ENCODE measurements at regions not wholly inside any gene's neighbourhood (a gene's known extent, or its start where the extent isn't known, plus 50 kb on each side); places are given as distances from the start of the nearest gene placed in this dataset.
"Not testable (repeated sequence)": the region's sequence is repeated elsewhere in the genome, so short reads cannot be mapped to it uniquely, and the experiment has no call there.

DNA sequence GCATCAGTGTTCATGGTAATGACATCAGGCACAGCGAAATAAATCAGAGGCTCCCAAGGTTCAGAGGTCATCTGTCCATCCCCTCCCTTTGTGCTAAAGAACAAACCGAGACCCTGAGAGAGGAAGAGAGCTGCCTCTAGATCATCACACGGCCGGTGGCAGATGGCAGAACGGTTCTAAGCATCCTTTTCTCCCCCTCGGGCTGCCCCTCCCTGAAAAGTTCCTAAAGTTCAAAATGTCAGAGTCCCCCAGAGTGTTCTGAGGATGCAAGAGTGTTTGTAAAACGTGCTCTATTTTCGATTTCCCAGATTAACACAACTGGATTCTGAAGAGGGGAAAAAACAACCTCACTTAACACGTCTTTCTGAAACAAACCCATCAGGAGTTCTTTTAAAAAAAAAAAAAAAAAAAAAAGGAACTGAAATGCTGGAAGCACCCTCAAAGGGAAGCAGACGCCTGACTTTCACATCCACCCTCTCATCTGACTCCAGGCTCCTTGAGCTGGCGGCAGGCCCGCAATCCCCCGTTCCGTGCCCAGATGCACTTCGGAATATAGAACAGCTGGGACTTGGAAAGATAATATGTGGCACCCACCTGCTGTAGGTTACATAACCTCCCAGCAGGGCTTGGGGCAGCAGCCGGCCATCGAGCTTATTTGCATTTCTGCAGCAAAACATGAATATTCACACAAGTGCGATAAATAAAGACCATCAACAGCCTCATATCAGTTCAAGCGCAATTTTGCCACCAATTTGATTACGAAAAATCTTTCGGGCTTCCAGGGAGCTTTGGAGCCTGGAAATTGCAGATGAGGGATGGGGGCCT, 115.5 kb upstream of the SMURF2 start:
- TF ChIP-seq, protein P1, sequence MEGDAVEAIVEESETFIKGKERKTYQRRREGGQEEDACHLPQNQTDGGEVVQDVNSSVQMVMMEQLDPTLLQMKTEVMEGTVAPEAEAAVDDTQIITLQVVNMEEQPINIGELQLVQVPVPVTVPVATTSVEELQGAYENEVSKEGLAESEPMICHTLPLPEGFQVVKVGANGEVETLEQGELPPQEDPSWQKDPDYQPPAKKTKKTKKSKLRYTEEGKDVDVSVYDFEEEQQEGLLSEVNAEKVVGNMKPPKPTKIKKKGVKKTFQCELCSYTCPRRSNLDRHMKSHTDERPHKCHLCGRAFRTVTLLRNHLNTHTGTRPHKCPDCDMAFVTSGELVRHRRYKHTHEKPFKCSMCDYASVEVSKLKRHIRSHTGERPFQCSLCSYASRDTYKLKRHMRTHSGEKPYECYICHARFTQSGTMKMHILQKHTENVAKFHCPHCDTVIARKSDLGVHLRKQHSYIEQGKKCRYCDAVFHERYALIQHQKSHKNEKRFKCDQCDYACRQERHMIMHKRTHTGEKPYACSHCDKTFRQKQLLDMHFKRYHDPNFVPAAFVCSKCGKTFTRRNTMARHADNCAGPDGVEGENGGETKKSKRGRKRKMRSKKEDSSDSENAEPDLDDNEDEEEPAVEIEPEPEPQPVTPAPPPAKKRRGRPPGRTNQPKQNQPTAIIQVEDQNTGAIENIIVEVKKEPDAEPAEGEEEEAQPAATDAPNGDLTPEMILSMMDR (IDR thresholded peaks at IDR 0.05): no peak
- H3K27me3 ChIP-seq (ENCODE audit: control insufficient read depth, insufficient read depth, low read length): peaks cover 3% of the 10 kb centered on the region
- H3K36me3 Mint-ChIP-seq: no peaks in the 10 kb centered on the region
- no peaks in the 10 kb centered on the region for H3K27me3 Mint-ChIP-seq (ENCODE audit: low read depth in 2 of 2)
- H3K27ac ChIP-seq (ENCODE audit: low read length): peak overlapping the region; percentile 11
- DNase-seq (no peak), ATAC-seq (no peak)
- H3K27ac Mint-ChIP-seq: peak overlapping the region in 1 of 2 donors; percentile 47
- H3K4me3 ChIP-seq (ENCODE audit: low read length): peak overlapping the region; percentile 24
- H3K36me3 ChIP-seq (ENCODE audit: control insufficient read depth, insufficient read depth, low read length): no peaks in the 10 kb centered on the region
- intact Hi-C loops (cut with micrococcal nuclease): loop anchor here (5.0 to 10.0 kb wide), 3 partner anchors 67 to 420 kb away; no protein-coding TSS in a partner anchor
- H3K4me1 ChIP-seq (ENCODE audit: control insufficient read depth, insufficient read depth, low read length): peaks cover 56% of the 10 kb centered on the region
- H3K9me3 ChIP-seq (ENCODE audit: control insufficient read depth, insufficient read depth, low read length): no peaks in the 10 kb centered on the region
- peak overlapping the region; percentile 78 for H3K4me3 Mint-ChIP-seq
- WGBS (ENCODE audit: insufficient coverage): 29% methylated on average over 19 of the region's 21 CpGs
- peaks cover 19 to 38% of the 10 kb centered on the region in 2 donors for H3K4me1 Mint-ChIP-seq
- H3K9me3 Mint-ChIP-seq: no peaks in the 10 kb centered on the region

DNA sequence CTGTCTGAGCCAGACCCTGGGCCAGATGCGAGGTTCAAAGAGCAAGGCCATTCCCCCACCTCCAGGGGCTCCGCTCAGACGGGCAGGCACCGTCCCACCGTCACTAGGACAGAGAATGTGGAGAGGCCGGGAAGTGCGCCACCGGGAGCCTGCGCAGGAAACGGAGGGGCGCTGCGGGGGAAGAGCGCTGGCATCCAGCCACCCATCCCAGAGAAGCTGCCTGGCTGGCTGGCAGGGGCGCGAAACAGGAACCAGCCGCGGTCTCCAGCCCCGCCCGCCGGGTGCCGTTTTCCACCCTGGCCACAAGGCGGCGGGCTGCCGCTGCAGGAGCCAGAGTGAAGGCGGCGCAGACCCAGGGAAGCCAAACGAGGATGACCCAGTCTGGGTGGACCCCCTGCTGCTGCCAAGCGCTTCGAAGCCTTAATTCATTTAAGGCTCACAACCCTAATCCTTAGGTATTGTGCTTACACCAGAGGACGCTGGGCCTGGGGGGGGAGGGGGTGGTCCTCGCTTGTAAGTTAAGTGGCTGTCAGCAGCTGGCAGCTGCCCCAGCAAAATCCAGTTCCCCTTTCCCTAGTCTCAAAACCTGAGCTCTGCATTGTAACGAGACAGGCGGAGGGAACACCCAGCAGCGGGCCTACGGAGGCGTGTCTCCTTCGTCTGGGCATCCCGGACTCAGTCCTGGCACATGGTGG, 114.8 kb upstream of the SMURF2 start:
- Histone ChIP-seq H3K4me1 (ENCODE audit: control insufficient read depth, insufficient read depth, low read length) (peaks cover 51% of the 10 kb centered on the region), H3K4me3 (ENCODE audit: low read length) (peak overlapping the region; percentile 24)
- ATAC-seq (peak; percentile 67 to 87 (median 68)), DNase-seq (peak; percentile 77 to 83)
- H3K27me3 Mint-ChIP-seq (ENCODE audit: low read depth in 2 of 2); H3K36me3 Mint-ChIP-seq; H3K27ac ChIP-seq (ENCODE audit: low read length); H3K9me3 Mint-ChIP-seq; H3K36me3 ChIP-seq (ENCODE audit: control insufficient read depth, insufficient read depth, low read length); H3K27me3 ChIP-seq (ENCODE audit: control insufficient read depth, insufficient read depth, low read length); H3K9me3 ChIP-seq (ENCODE audit: control insufficient read depth, insufficient read depth, low read length): not testable (repeated sequence)
- TF ChIP-seq, protein P1 (IDR thresholded peaks at IDR 0.05): peak; percentile 84
- Mint-ChIP-seq H3K27ac (peak overlapping the region in 1 of 2 donors; percentile 47), H3K4me3 (peak overlapping the region; percentile 78), H3K4me1 (peaks cover 13 to 32% of the 10 kb centered on the region in 2 donors)
- intact Hi-C loops (cut with micrococcal nuclease): loop anchor here (5.0 to 10.0 kb wide), 3 partner anchors 68 to 420 kb away; no protein-coding TSS in a partner anchor
- WGBS (ENCODE audit: insufficient coverage): 5% methylated on average over 35 of the region's 38 CpGs

DNA sequence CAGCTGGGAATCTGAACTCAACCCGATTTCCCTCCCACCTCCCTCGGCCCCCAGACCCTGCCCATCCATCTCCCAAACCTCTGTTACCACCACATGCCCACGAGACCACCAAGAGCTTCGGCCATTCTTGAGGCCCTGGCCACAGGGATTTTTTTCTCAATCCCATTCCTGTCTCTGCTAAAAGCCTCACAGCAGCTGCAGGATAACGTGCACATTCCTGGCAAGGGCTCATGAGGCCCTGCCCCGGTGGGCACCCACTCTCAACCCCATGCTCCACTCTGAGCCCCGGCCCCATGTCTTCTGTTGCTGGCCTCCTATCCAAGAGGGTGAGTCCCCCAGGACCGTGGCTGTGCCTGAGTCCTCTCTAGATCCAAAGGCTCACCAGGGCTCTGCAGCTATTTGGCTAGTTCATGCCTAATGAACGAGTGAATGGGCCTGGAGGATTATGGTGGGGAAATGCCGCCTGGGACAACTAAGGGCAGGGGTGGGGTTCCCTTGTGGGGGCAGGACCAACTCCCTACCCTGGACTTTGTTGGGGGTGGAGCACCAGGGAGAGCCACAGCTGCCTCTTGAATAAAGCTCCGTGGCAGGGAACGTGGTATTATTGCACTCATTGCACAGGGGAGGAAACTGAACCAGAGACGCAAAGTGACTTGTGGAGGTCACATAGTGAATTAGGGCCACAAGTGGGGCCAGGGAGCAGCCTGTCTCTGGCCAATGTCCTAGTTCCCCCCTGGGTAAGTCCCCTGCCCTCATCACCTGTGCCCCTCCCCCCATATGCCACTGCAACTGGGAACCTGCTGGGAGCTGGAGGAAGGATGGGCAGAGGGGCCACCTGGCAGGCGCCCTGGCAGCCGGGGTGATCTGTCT, 113.8 kb upstream of the SMURF2 start:
- H3K4me3 ChIP-seq (ENCODE audit: low read length): no peak overlapping the region
- Mint-ChIP-seq H3K4me1 (peaks cover 10 to 27% of the 10 kb centered on the region in 2 donors), H3K36me3 (no peaks in the 10 kb centered on the region), H3K27ac (peak overlapping the region in 1 of 2 donors; percentile 47), H3K27me3 (ENCODE audit: low read depth in 2 of 2) (no peaks in the 10 kb centered on the region), H3K9me3 (no peaks in the 10 kb centered on the region), H3K4me3 (peak overlapping the region; percentile 59)
- H3K27me3 ChIP-seq (ENCODE audit: control insufficient read depth, insufficient read depth, low read length): peaks cover 3% of the 10 kb centered on the region
- TF ChIP-seq, protein P1 (IDR thresholded peaks at IDR 0.05): no peak
- no peaks in the 10 kb centered on the region for H3K36me3 ChIP-seq (ENCODE audit: control insufficient read depth, insufficient read depth, low read length)
- intact Hi-C loops (cut with micrococcal nuclease): loop anchor here (5.0 to 10.0 kb wide), 3 partner anchors 69 to 421 kb away; no protein-coding TSS in a partner anchor
- ATAC-seq (no peak), DNase-seq (no peak)
- H3K27ac ChIP-seq (ENCODE audit: low read length): no peak overlapping the region
- H3K9me3 ChIP-seq (ENCODE audit: control insufficient read depth, insufficient read depth, low read length): no peaks in the 10 kb centered on the region
- WGBS (ENCODE audit: insufficient coverage): 91% methylated on average over 13 of the region's 15 CpGs
- H3K4me1 ChIP-seq (ENCODE audit: control insufficient read depth, insufficient read depth, low read length): peaks cover 44% of the 10 kb centered on the region

Data from natural killer cell (primary cell).